Astrocyte (in vitro differentiated cells and primary cell): ENCODE measurements at regions not wholly inside any gene's neighbourhood (a gene's known extent, or its start where the extent isn't known, plus 50 kb on each side); places are given as distances from the start of the nearest gene placed in this dataset.

Source experiments
- CTCF ChIP-seq: IDR thresholded peaks from 2 replicates; pipeline ENCODE4 v1.5.1; 2011; ENCODE audit warnings: low read depth, mild to moderate bottlenecking, inconsistent platforms, low read length, moderate library complexity; ENCODE audit not compliant: insufficient read depth
- EZH2 ChIP-seq: IDR thresholded peaks from 2 replicates; pipeline ENCODE4 v1.6.1; 2012; ENCODE audit warnings: mild to moderate bottlenecking, low read length, inconsistent platforms; ENCODE audit not compliant: insufficient read depth

GRCh38 chr22:48538291-48538820, 1289.3 kb downstream of the BRD1 start:
- TF ChIP-seq CTCF (no peak), EZH2 (no peak)
